ENCODE measurements at regions not wholly inside any gene's neighbourhood (a gene's known extent, or its start where the extent isn't known, plus 50 kb on each side); places are given as distances from the start of the nearest gene placed in this dataset.

GRCh38 chr20:58109126-58109880, 119.2 kb downstream of the ANKRD60 start:
- DNase-seq: no peak

- no peak for DNase-seq
Measured at GRCh38 chr20:58107533-58107932, 120.9 kb downstream of the ANKRD60 start.

- DNase-seq: no peak
Measured at GRCh38 chr20:58106143-58106750, 122.2 kb downstream of the ANKRD60 start.

GRCh38 chr20:58103961-58104360, 124.5 kb downstream of the ANKRD60 start:
- DNase-seq: no peak

GRCh38 chr20:58103517-58103904, 124.9 kb downstream of the ANKRD60 start:
- no peak for DNase-seq

- no peak for DNase-seq
Measured at GRCh38 chr20:58102744-58103516, 125.5 kb downstream of the ANKRD60 start.

- DNase-seq: no peak
Measured at GRCh38 chr20:58102261-58102660, 126.2 kb downstream of the ANKRD60 start.

GRCh38 chr20:58100731-58101356, 127.6 kb downstream of the ANKRD60 start:
- no peak for DNase-seq

GRCh38 chr20:58099956-58100730, 128.3 kb downstream of the ANKRD60 start:
- DNase-seq: no peak

GRCh38 chr20:58099291-58099935, 129.0 kb downstream of the ANKRD60 start:
- DNase-seq: no peak

- DNase-seq: no peak
Measured at GRCh38 chr20:58098571-58098970, 129.9 kb downstream of the ANKRD60 start.

- no peak for DNase-seq
Measured at GRCh38 chr20:58097943-58098342, 130.5 kb downstream of the ANKRD60 start.

GRCh38 chr20:58097429-58097828, 131.0 kb downstream of the ANKRD60 start:
- DNase-seq: no peak

GRCh38 chr20:58096880-58097423, 131.5 kb downstream of the ANKRD60 start:
- DNase-seq: no peak

- no peak for DNase-seq
Measured at GRCh38 chr20:58094698-58095097, 133.8 kb downstream of the ANKRD60 start.

GRCh38 chr20:58094160-58094559, 134.3 kb downstream of the ANKRD60 start:
- DNase-seq: no peak

GRCh38 chr20:58092871-58093270, 135.6 kb downstream of the ANKRD60 start:
- DNase-seq: no peak

GRCh38 chr20:58092353-58092752, 136.1 kb downstream of the ANKRD60 start:
- no peak for DNase-seq

GRCh38 chr20:58091810-58092209, 136.6 kb downstream of the ANKRD60 start:
- DNase-seq: no peak

- no peak for DNase-seq
Measured at GRCh38 chr20:58090161-58090560, 138.3 kb downstream of the ANKRD60 start.

GRCh38 chr20:58088625-58089024, 139.8 kb downstream of the ANKRD60 start:
- no peak for DNase-seq

GRCh38 chr20:58088105-58088504, 140.3 kb downstream of the ANKRD60 start:
- no peak for DNase-seq
